ENCODE measurements at regions not wholly inside any gene's neighbourhood (a gene's known extent, or its start where the extent isn't known, plus 50 kb on each side); places are given as distances from the start of the nearest gene placed in this dataset.

- no peak for TF ChIP-seq CTCF (conservative IDR thresholded peaks at IDR 0.05; ENCODE audit: low read length)
- DNase-seq (ENCODE audit: low read depth), result no peak
- H3K4me3 ChIP-seq (ENCODE audit: low read length), result no peak overlapping the region
Measured at GRCh38 chr2:20526708-20527107, 79.8 kb downstream of the RHOB start.

- no peak for TF ChIP-seq CTCF (conservative IDR thresholded peaks at IDR 0.05; ENCODE audit: low read length)
- no peak for DNase-seq (ENCODE audit: low read depth)
- H3K4me3 ChIP-seq (ENCODE audit: low read length), result no peak overlapping the region
Measured at GRCh38 chr2:20528713-20529112, 81.8 kb downstream of the RHOB start.

GRCh38 chr2:20530520-20530919 is 83.6 kb downstream of the RHOB start:
- no peak for DNase-seq (ENCODE audit: low read depth)
- no peak for TF ChIP-seq CTCF (conservative IDR thresholded peaks at IDR 0.05; ENCODE audit: low read length)

GRCh38 chr2:20531633-20532262 is 84.9 kb downstream of the RHOB start:
- H3K4me3 ChIP-seq (ENCODE audit: low read length), result no peak overlapping the region
- no peak for TF ChIP-seq CTCF (conservative IDR thresholded peaks at IDR 0.05; ENCODE audit: low read length)
- no peak for DNase-seq (ENCODE audit: low read depth)

More at GRCh38 chr2:20530520-20530919, 83.6 kb downstream of the RHOB start:
- H3K4me3 ChIP-seq (ENCODE audit: low read length), result no peak overlapping the region

GRCh38 chr2:20532634-20533437 is 86.0 kb downstream of the RHOB start:
- TF ChIP-seq CTCF (conservative IDR thresholded peaks at IDR 0.05; ENCODE audit: low read length), result no peak
- DNase-seq (ENCODE audit: low read depth), result no peak
- no peak overlapping the region for H3K4me3 ChIP-seq (ENCODE audit: low read length)

GRCh38 chr2:20533993-20534622 is 87.2 kb downstream of the RHOB start:
- no peak for TF ChIP-seq CTCF (conservative IDR thresholded peaks at IDR 0.05; ENCODE audit: low read length)
- DNase-seq (ENCODE audit: low read depth), result no peak
- H3K4me3 ChIP-seq (ENCODE audit: low read length), result no peak overlapping the region

Data from AG10803 (cell line).